ENCODE measurements at regions not wholly inside any gene's neighbourhood (a gene's known extent, or its start where the extent isn't known, plus 50 kb on each side); places are given as distances from the start of the nearest gene placed in this dataset.
A peak's percentile ranks its signal among the peaks of the same experiment; 100 is the strongest.

DNA sequence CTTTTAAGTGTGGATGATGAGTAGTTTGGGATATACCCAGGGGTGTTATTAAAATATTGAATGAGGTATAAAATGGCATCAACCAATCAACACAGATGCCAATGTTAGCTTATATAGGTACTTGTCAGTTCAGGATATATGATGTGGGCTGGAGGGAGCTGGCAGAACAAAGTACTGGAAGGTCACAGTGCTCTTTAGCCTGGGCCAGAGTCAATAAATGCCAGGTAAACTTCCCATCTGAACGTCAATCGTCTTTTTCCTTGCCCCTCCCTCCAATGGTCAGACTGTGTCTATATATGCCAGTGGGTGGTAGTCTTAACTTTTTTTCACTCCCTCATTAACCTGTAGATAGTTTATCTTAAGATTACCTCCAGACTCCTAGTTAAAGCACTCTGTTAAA, 140.8 kb upstream of the RBMS1 start:
- no peak for DNase-seq (ENCODE audit: low read depth)
- H3K4me3 ChIP-seq (ENCODE audit: control insufficient read depth, low read depth, low read length) = no peak overlapping the region

DNA sequence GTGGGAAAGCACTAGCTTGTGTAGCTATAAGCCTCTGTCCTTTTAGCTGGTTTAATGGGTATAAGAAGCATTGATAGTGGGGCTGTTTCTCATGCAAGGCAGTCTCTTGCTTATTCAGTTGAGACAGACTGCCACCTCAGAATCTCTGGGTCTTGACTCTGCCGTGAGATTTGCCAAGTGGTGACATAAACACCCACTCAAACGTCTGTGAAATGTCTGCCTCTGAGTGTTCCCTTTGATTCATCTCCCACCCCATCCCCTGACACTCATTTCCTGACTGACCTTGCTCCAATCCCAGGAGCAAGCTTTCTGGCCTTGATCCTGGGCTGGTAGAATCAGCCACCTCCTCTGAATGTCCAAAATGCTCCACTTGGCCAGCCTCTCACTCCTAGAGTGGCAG, 141.9 kb upstream of the RBMS1 start:
- peak; percentile 31 for DNase-seq (ENCODE audit: low read depth)
- TF ChIP-seq, protein P1, sequence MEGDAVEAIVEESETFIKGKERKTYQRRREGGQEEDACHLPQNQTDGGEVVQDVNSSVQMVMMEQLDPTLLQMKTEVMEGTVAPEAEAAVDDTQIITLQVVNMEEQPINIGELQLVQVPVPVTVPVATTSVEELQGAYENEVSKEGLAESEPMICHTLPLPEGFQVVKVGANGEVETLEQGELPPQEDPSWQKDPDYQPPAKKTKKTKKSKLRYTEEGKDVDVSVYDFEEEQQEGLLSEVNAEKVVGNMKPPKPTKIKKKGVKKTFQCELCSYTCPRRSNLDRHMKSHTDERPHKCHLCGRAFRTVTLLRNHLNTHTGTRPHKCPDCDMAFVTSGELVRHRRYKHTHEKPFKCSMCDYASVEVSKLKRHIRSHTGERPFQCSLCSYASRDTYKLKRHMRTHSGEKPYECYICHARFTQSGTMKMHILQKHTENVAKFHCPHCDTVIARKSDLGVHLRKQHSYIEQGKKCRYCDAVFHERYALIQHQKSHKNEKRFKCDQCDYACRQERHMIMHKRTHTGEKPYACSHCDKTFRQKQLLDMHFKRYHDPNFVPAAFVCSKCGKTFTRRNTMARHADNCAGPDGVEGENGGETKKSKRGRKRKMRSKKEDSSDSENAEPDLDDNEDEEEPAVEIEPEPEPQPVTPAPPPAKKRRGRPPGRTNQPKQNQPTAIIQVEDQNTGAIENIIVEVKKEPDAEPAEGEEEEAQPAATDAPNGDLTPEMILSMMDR (IDR thresholded peaks at IDR 0.05; ENCODE audit: control insufficient read depth, insufficient read depth, low read depth, low read length, missing control alignments) = no peak
- no peak overlapping the region for H3K4me3 ChIP-seq (ENCODE audit: control insufficient read depth, low read depth, low read length)

More for the DNA sequence above, 140.8 kb upstream of the RBMS1 start:
- TF ChIP-seq, protein P1 (IDR thresholded peaks at IDR 0.05; ENCODE audit: control insufficient read depth, insufficient read depth, low read depth, low read length, missing control alignments) = no peak

DNA sequence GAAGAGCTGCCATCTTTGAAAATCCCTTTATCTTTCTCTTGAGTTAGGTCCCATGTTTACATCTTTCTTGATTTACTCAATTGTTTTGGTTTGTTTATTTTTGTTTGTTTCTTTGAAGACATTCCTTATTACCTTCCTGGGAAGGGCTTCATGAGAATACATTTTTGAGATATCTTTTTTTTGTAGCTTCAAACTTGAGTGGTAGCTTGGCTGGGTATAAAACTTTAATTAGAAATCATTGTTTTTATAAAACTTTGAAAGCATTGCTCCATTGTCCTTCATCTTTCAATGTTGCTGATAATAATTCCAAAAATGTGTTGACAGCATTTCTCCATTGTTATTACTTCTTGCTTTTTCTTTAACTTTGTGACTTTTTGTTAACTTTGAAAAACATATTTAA, 145.9 kb upstream of the RBMS1 start:
- DNase-seq (ENCODE audit: low read depth) = no peak
- TF ChIP-seq, protein P1 (IDR thresholded peaks at IDR 0.05; ENCODE audit: control insufficient read depth, insufficient read depth, low read depth, low read length, missing control alignments) = no peak
- H3K4me3 ChIP-seq (ENCODE audit: control insufficient read depth, low read depth, low read length) = no peak overlapping the region

DNA sequence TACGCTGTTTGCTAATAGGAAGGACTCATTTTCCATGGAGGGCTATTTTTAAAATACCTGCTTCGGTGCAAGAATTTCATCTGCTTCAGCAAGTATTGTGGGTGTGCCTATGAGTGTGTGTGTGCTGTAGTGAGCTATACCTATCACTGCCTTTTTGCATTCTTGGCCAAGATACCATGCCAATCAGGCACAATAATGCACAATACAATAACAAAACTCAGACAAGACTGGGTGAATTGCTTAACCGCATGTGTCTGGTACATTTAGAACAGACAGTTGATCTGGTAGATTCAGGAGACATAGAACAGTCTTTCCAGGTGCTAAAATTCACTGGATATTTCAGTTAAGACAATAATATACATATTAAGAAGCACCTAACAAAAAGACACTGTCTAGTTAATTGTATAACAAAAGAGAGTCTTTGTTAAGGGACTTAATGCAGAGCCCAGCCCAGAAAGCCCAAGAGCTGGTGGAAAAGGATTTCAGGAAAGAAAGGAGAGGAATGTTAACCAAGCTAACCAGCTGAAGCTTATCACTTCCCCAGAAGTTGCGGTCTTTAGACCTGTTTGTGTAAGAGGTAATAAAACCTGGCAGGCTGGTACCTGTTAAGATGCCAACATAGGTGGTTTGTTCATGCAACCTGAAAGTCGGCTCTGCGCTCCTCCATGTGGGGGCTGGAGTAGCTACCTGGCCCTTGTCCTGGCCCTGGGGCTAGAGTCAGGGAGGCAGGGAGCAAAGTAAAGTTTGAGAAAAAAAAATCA, 153.3 kb upstream of the RBMS1 start:
- DNase-seq (ENCODE audit: low read depth) = no peak
- H3K4me3 ChIP-seq (ENCODE audit: control insufficient read depth, low read depth, low read length) = no peak overlapping the region
- TF ChIP-seq, protein P1 (IDR thresholded peaks at IDR 0.05; ENCODE audit: control insufficient read depth, insufficient read depth, low read depth, low read length, missing control alignments) = no peak

DNA sequence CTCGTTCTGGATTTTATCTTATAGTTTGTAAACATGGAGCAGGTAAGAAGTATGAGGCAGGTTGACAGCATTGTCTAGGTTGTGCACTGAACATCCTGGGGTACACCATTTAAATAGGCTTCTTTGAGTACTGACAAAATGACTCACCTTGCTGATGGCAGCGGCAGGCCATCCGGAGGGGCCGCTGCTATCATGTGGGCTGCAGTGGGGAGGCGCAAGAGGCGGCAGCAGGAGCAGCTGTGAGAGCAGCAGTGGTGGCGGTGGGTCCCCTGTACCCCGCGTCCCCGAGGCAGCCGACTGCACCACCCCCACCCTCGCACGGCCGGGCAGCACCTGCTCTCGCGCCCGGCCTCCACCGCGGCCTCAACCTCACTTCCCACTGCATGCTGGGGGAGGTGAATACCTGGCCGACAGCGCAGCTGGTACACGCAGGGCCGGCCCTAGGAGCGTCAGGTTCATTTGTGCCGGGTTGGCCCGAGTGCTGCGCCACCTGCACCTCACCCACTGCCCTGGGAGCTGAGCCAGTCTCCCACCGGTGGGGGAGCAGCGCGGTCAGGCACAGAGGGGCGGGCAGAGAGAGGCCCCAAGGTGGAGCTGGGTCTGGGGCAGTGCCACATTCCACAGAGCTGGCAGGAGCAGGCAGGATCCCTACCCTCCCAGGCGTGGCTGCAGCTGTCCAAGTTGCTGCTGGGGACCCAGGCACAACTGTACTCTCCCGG, 154.5 kb upstream of the RBMS1 start:
- H3K4me3 ChIP-seq (ENCODE audit: control insufficient read depth, low read depth, low read length) = no peak overlapping the region
- TF ChIP-seq, protein P1 (IDR thresholded peaks at IDR 0.05; ENCODE audit: control insufficient read depth, insufficient read depth, low read depth, low read length, missing control alignments) = no peak
- DNase-seq (ENCODE audit: low read depth) = no peak

DNA sequence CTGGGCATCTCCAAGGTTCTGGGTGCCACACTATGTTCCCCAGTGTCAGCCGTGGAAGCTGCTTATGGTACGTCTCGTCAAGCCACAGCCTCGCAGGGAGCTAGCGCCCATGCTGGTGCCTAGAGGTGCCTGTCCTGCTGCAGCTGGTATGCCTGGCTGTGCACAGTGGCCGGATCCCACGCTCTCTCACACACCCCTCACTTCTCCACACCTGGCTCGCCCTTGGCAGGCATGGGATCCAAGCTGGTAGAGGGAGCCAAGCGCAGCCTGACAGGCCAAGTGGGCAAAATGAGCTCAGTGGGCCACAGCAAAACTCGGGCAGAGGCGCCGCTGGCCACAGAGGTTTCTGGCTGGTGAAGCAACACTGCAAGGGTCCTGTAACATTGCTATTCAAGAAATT, 156.1 kb upstream of the RBMS1 start:
- TF ChIP-seq, protein P1 (IDR thresholded peaks at IDR 0.05; ENCODE audit: control insufficient read depth, insufficient read depth, low read depth, low read length, missing control alignments) = no peak
- DNase-seq (ENCODE audit: low read depth) = no peak
- H3K4me3 ChIP-seq (ENCODE audit: control insufficient read depth, low read depth, low read length) = no peak overlapping the region

All from AG09309 (cell line).